Panc1 (cell line): ENCODE measurements at regions not wholly inside any gene's neighbourhood (a gene's known extent, or its start where the extent isn't known, plus 50 kb on each side); places are given as distances from the start of the nearest gene placed in this dataset.

Experiments
- ATAC-seq: fragments of 200-7000 bp; cut with Tn5 transposase; 2 replicates; pipeline ENCODE4 v1.9.1; 2020; ENCODE audit warnings: mild to moderate bottlenecking, moderate library complexity
- BruUV-seq: library from RNA; stranded (reverse); fragments of 400-500 nt; replicated peaks from 2 replicates; lab custom pipeline; 2021; lab: Mats Ljungman, UMichigan
- CTCF ChIA-PET: fragments of 300-600 bp; sonication (Branson Sonifier 250); formaldehyde crosslinking; loops from one replicate; lab custom pipeline; 2022; ENCODE audit warnings: antibody characterized with exemption; lab: Charles Lee
- POLR2A ChIA-PET: fragments of 300-600 bp; sonication (Branson Sonifier 250); formaldehyde crosslinking; loops from one replicate; lab custom pipeline; 2022; ENCODE audit warnings: antibody characterized with exemption; lab: Charles Lee
- DNase-seq: peaks from one replicate; pipeline ENCODE4 v3.0.0-alpha.2; 2010; ENCODE audit warnings: low read depth, low spot score
- H3K27ac ChIP-seq: 2 replicates; pipeline ENCODE4 v1.5.1; 2011; ENCODE audit warnings: mild to moderate bottlenecking, low read length, inconsistent platforms
- H3K27me3 ChIP-seq: fragments of 200-500 bp; sonication (Bioruptor generic); 2 replicates; pipeline ENCODE4 v1.6.0; 2014; ENCODE audit warnings: low read length, inconsistent platforms; ENCODE audit not compliant: control insufficient read depth, insufficient read depth
- H3K36me3 ChIP-seq: fragments of 200-500 bp; sonication (Bioruptor generic); 2 replicates; pipeline ENCODE4 v1.5.1; 2014; ENCODE audit warnings: inconsistent platforms, mild to moderate bottlenecking, low read length, moderate library complexity; ENCODE audit not compliant: control insufficient read depth, insufficient read depth
- H3K4me1 ChIP-seq: 2 replicates; pipeline ENCODE4 v1.5.1; 2011; ENCODE audit warnings: inconsistent platforms, mild to moderate bottlenecking, low read length, moderate library complexity; ENCODE audit not compliant: control insufficient read depth, insufficient read depth
- H3K4me3 ChIP-seq, 2 experiments: 2 replicates each; pipeline ENCODE4 v1.5.1; 2011 to 2012; ENCODE audit warnings: low read depth in 2 of 2, low read length in 2 of 2, mild to moderate bottlenecking in 2 of 2, inconsistent platforms in 1 of 2, moderate library complexity in 1 of 2
- H3K9me3 ChIP-seq: fragments of 200-500 bp; sonication (Bioruptor generic); 2 replicates; pipeline ENCODE4 v1.5.1; 2014; ENCODE audit warnings: low read depth, mild to moderate bottlenecking, inconsistent platforms, low read length, moderate library complexity; ENCODE audit not compliant: control insufficient read depth, insufficient read depth
- CTCF ChIP-seq: fragments of 450-650 bp; IDR thresholded peaks from 2 replicates; pipeline ENCODE4 v1.5.1; 2017; ENCODE audit warnings: mild to moderate bottlenecking
- POLR2AphosphoS5 ChIP-seq: IDR thresholded peaks from 2 replicates; pipeline ENCODE4 v1.6.1; 2012; ENCODE audit warnings: mild to moderate bottlenecking, low read depth, low read length, moderate library complexity
- REST ChIP-seq, 2 experiments: IDR thresholded peaks; 2 replicates each; pipeline ENCODE4 v1.6.1; 2011 to 2012; ENCODE audit warnings: low read depth in 2 of 2, control low read depth in 1 of 2, low read length in 1 of 2, mild to moderate bottlenecking in 1 of 2, moderate library complexity in 1 of 2; ENCODE audit not compliant: insufficient read depth in 1 of 2
- SIN3A ChIP-seq: IDR thresholded peaks from 2 replicates; pipeline ENCODE4 v1.6.1; 2012; ENCODE audit warnings: low read depth, mild to moderate bottlenecking, low read length, moderate library complexity, borderline replicate concordance; ENCODE audit not compliant: insufficient read depth
- TCF7L2 ChIP-seq: IDR thresholded peaks from 2 replicates; pipeline ENCODE4 v1.6.1; 2011; ENCODE audit warnings: mild to moderate bottlenecking, low read depth, low read length, inconsistent platforms
- in situ Hi-C: cut with HindIII; loops from 2 replicates; pipeline ENCODE4 v1.10.0; 2016; ENCODE audit warnings: low sequenced_read_pairs, low pct_unique_long_range_greater_than_20kb
- intact Hi-C: fragments of 100-400 bp; cut with micrococcal nuclease; formaldehyde crosslinking; loops from one replicate; pipeline ENCODE4 v1.10.0; 2022; ENCODE audit not compliant: unreplicated experiment

DNA sequence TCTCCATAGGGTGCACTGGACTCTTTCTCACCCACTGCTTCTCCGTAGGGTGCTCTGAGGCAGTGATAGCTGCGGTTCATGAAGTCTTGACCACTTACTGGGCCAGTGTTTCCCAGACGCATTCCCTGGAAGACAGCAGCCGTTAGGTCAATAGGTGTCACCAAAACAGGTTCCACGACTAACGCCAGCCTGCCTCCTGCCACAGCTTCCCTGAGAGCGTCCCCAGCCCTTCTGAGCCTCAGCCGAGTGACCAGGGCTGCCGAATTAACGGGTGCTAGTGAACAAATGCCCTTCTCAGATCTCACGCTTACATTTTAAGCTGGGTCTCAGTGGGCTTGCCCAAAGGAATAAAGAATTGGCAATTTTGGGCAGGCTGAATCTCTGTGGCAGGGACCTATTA, 188.7 kb upstream of the TNRC6C start:
- ATAC-seq: no peak
- Histone ChIP-seq H3K27ac (no peak overlapping the region), H3K27me3 (0 out of 2 replicates have a peak, but pooled peaks cover 3% of the 10 kb centered on the region), H3K36me3 (no peaks in the 10 kb centered on the region), H3K9me3 (no peaks in the 10 kb centered on the region), H3K4me3 (no peak overlapping the region), H3K4me1 (peaks cover 3% of the 10 kb centered on the region; the same call in 1 of the 2 replicates)
- BruUV-seq: no TSS peak
- TF ChIP-seq POLR2AphosphoS5: no peak
- no peak for TF ChIP-seq SIN3A
- no peak for TF ChIP-seq CTCF
- no peak for TF ChIP-seq REST (IDR thresholded peaks at IDR 0.05; ENCODE audit: insufficient read depth in 1 of 2, low read depth in 2 of 2, low read length in 1 of 2)
- no peak for TF ChIP-seq TCF7L2
- POLR2A ChIA-PET: no interaction called here
- no peak for DNase-seq
- intact Hi-C loops (loop anchor here (10.0 kb wide), 1 partner anchor 225 kb away; no protein-coding TSS in a partner anchor), in situ Hi-C loops (no loop called here)
- CTCF ChIA-PET: no interaction called here

GRCh38 chr17:77770331-77771105, 188.0 kb upstream of the TNRC6C start:
- 0 out of 2 replicates have a peak, but pooled peaks cover 3% of the 10 kb centered on the region for H3K27me3 ChIP-seq
- no peak overlapping the region for H3K27ac ChIP-seq
- ChIA-PET CTCF (interaction anchor here (0.6 to 0.7 kb wide), 2 partner anchors 15 to 798 kb away, joined by 8 to 13 read pairs; no protein-coding TSS in a partner anchor), POLR2A (interaction anchor here (0.6 to 0.7 kb wide), 2 partner anchors 163 to 276 kb away, joined by 7 to 12 read pairs; no protein-coding TSS in a partner anchor)
- TF ChIP-seq REST (IDR thresholded peaks at IDR 0.05; ENCODE audit: insufficient read depth in 1 of 2, low read depth in 2 of 2, low read length in 1 of 2): no peak
- no peak for TF ChIP-seq SIN3A
- TF ChIP-seq POLR2AphosphoS5: no peak
- no peak for TF ChIP-seq CTCF
- BruUV-seq: no TSS peak
- H3K36me3 ChIP-seq: no peaks in the 10 kb centered on the region
- no peaks in the 10 kb centered on the region for H3K9me3 ChIP-seq
- DNase-seq: no peak
- in situ Hi-C loops (no loop called here), intact Hi-C loops (loop anchor here (10.0 kb wide), 1 partner anchor 226 kb away; no protein-coding TSS in a partner anchor)
- no peak for ATAC-seq
- no peak overlapping the region for H3K4me3 ChIP-seq
- peaks cover 3% of the 10 kb centered on the region; the same call in 1 of the 2 replicates for H3K4me1 ChIP-seq
